ENCODE measurements at regions not wholly inside any gene's neighbourhood (a gene's known extent, or its start where the extent isn't known, plus 50 kb on each side); places are given as distances from the start of the nearest gene placed in this dataset.

DNA sequence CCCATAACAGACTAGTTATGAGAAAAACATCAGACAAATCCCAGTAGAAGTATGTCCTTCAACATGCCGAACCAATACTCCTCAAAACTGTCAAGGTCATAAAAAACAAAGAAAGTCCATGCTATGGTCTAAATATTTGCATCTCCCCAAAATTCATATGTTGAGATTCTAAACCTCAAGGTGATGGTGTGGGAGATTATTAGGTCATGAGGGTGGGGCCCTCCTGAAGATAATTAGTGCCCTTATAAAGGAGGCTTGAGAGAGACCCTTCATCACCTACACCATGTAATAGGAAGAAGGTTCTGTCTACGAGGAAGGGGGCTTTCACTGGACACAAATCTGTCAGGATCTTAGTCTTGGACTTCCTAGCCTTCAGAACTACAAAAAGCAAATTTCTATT, 118.6 kb upstream of the GUCY1A2 start:
- TF ChIP-seq, protein P1, sequence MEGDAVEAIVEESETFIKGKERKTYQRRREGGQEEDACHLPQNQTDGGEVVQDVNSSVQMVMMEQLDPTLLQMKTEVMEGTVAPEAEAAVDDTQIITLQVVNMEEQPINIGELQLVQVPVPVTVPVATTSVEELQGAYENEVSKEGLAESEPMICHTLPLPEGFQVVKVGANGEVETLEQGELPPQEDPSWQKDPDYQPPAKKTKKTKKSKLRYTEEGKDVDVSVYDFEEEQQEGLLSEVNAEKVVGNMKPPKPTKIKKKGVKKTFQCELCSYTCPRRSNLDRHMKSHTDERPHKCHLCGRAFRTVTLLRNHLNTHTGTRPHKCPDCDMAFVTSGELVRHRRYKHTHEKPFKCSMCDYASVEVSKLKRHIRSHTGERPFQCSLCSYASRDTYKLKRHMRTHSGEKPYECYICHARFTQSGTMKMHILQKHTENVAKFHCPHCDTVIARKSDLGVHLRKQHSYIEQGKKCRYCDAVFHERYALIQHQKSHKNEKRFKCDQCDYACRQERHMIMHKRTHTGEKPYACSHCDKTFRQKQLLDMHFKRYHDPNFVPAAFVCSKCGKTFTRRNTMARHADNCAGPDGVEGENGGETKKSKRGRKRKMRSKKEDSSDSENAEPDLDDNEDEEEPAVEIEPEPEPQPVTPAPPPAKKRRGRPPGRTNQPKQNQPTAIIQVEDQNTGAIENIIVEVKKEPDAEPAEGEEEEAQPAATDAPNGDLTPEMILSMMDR (conservative IDR thresholded peaks at IDR 0.05; ENCODE audit: low read length): no peak
- TF ChIP-seq EZH2phosphoT487 (IDR thresholded peaks at IDR 0.05; ENCODE audit: borderline replicate concordance, low read depth, low read length): no peak
